Ishikawa (cell line): ENCODE measurements at regions not wholly inside any gene's neighbourhood (a gene's known extent, or its start where the extent isn't known, plus 50 kb on each side); places are given as distances from the start of the nearest gene placed in this dataset.

Source experiments
- CREB1 ChIP-seq: IDR thresholded peaks from 2 replicates; pipeline ENCODE4 v1.6.1; 2012; ENCODE audit warnings: low read depth
- EP300 ChIP-seq: IDR thresholded peaks from 2 replicates; pipeline ENCODE4 v1.6.1; 2012; ENCODE audit warnings: borderline replicate concordance
- FOXM1 ChIP-seq: IDR thresholded peaks from 2 replicates; pipeline ENCODE4 v1.6.1; 2012; ENCODE audit warnings: low read depth, borderline replicate concordance
- MAX ChIP-seq: IDR thresholded peaks from 2 replicates; pipeline ENCODE4 v1.6.1; 2012
- RAD21 ChIP-seq: IDR thresholded peaks from 2 replicates; pipeline ENCODE4 v1.6.1; 2012; ENCODE audit warnings: low read depth
- REST ChIP-seq: IDR thresholded peaks from 2 replicates; pipeline ENCODE4 v1.6.1; 2012; ENCODE audit warnings: low read depth, mild to moderate bottlenecking
- TCF12 ChIP-seq: IDR thresholded peaks from 2 replicates; pipeline ENCODE4 v1.6.1; 2012; ENCODE audit warnings: low read depth
- TEAD4 ChIP-seq: IDR thresholded peaks from 2 replicates; pipeline ENCODE4 v1.6.1; 2012
- USF1 ChIP-seq: IDR thresholded peaks from 2 replicates; pipeline ENCODE4 v1.6.1; 2012
- YY1 ChIP-seq: IDR thresholded peaks from 2 replicates; pipeline ENCODE4 v1.6.1; 2012; ENCODE audit warnings: low read depth

GRCh38 chr2:188676010-188676400, 298.2 kb upstream of the COL3A1 start:
- TF ChIP-seq TEAD4 (no peak), MAX (no peak), EP300 (no peak), RAD21 (no peak), TCF12 (no peak), REST (no peak), USF1 (no peak), CREB1 (no peak), YY1 (no peak), FOXM1 (no peak)
